NCI-H524 treated with DMSO at 0.1 percent for 48 hours (cell line): ENCODE measurements at regions not wholly inside any gene's neighbourhood (a gene's known extent, or its start where the extent isn't known, plus 50 kb on each side); places are given as distances from the start of the nearest gene placed in this dataset.

Experiments used
- DNase-seq: peaks from one replicate; lab custom pipeline; 2025; lab: John Stamatoyannopoulos, UW

DNA sequence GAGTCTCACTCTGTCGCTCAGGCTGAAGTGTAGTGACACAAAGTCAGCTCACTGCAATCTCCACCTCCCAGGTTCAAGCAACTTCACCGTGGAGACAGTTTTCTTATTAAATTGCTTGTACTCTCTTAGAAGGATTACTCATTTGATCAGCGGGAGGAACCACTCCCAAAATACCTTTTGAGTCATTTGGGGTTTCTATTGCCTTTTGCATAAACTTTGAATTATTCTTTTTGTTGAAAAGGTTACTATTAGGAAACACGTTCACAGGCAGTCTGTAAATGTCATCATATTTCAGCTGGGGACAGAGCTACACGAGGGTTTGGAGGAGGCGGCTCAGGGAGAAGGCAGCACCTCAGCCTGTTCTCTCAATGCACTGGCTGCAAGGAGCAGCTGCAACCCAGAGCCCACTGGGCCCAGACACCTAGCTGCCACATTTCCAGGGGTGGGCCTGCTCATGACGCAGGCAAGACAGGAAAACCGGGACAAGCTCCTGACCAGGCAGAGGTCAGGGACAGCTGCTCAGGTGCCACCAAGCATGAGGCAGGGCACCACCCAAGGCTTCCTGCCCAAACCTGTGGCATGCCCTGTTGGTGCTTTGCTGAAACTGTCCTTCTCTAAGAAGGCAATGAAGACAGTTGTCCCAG lies 205.9 kb downstream of the BMP7 start:
- DNase-seq, result no peak

DNA sequence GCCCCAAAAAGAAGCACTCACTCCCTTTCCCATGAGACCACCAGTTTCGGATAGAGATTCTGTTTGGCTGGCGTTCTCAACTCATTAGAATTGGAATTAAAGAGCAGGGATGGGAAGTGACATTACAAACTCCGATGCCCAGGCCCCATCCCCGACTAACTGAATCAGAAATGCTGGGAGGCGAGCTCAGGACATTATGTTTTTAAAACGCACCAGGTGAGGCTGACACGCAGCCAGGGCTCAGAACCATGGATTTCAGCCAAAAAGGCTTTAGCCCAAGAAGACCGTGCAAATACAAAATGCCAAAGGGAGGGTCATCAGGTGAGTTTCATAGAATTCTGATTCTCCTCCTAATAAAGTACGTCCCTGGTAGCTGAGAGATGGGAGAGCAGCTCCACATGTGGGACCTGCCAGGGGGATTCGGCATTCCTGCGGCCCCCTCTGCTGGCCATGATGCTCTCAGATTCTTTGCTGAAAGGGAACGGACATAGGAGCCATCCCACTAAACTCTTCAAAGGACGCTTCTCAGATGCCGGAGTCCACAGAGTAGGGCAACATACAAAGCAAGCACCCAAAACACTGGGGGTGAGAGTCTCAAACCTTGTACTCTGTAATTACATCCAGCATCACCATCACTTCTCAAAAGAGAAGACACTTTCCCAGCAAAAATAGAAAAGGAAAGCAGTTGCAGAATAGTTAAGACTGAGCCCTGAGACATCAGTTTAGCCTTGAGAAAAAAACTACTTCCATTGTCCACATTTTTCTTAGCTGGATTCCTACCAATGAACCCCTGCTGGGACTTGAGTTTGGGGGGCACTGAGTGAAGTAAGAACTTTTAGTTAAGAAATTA lies 205.2 kb downstream of the BMP7 start:
- DNase-seq, result no peak

DNA sequence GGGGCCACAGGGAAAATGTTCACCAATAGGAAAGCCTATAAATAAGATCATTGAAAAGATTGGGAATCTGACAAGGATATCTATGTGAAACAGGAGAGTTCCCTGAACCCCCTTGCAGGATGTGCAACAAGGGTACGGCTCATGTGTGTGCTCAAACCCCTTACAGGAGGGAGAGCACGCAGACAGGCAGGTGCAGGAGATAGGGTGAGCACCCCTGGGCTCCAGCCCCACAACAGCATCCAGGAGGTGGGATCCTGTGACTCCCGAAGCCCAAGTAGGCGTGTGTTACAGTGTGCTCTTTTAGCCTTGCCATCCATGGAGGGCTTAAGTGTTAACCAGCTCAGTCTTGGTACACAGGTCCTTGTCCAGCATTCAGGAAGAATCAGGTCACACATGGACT lies 204.2 kb downstream of the BMP7 start:
- DNase-seq, result no peak

DNA sequence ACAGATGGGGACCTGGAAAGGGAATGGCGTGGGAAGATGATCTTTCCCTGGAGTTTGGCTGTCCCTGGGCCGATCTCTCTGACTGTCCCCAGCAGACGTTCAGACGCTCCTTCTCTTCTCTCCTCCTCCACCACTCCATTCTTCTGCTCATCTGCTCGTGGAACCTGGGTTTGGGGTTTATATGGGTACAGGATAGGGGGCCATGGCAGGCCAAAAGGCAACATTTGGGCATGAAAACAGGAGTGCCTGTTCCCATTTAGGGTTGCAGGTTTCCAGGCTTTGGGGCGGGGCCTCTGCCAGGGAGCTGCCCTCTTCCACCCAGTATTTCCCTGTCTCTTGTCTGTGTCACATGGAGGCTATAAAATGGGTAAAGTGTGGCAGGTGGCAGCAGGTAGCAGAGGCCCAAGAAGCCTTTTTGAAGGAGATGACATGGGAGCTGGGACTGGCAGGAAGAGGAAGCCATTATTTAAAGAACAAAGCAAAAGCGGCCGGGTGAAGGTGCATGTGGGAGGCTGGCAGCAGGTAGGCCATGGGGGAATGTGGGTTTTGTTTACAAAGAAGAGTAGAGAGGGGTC lies 203.7 kb downstream of the BMP7 start:
- no peak for DNase-seq

DNA sequence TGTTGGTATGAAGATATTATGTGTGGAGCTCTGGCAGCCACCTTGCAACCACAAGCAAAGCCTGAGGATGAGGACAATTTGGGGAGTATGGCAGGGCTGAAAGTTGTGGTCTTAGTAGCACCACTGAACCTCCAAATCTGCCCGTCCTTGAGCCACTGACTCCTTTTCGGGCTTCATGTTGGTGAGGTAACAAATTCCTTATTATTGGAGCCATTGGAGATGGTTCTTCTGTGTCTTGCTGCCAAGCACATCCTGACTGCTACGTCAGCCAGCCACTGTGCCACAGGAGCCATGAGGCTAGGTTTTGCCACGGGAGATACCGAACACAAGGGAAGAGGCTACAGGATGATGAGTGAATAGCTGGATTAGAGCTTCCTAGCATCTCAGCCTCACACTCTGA lies 201.6 kb downstream of the BMP7 start:
- DNase-seq, result no peak

DNA sequence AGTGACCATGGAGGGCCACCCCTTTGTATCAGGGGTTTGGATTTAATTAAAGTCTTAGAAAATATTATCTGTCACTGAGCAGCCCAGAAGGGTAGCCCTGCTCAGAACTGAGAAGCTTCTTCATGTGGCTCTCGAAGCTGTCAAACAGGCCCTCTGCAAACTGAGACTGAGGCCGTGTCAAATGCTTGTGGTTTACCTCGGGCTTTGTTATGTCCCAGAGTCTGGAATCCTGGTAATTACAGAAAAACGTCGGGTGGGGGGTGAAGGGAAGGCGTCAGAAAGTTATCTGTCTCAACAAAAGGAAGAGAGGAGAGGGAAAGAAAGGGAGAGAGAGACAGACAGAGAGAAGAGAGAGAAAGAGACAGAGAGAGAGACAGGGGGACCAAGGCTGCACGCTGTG lies 200.8 kb downstream of the BMP7 start:
- no peak for DNase-seq

DNA sequence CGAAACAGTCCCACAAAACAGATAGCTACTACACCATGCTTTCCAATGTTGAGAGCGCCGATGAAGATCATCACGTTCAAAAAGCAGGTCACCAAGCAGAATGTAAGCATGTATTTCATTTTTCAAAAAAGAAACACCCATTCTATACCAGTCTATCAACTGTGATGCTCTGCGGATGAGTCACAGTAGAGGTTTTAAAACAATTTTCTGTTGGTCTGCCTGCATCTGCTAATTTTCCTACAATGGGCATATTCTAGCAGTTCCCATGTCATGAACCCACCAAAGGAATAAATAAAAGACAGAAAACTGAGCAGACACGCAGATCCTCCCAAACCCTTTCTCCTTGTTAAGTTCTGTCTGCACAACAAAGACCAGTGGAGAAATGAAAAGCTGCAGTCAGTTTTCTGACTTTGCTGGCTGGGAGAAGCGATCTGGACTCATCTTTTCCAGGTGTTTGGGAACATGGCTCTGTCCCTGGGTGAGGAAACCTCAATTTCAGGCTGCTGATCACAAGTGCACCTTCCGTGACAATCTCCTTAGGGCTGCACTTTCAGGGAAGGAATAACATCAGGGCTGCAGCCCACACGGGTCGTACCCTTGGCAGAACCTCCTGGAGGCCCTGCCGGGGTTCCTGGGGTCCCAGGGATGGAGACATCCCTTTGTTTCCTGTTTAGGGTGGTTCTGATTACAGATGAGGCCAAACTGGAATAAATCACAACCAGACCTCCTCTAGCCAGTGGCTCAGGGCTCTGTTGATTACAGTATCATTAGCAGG lies 200.1 kb downstream of the BMP7 start:
- DNase-seq, result no peak

DNA sequence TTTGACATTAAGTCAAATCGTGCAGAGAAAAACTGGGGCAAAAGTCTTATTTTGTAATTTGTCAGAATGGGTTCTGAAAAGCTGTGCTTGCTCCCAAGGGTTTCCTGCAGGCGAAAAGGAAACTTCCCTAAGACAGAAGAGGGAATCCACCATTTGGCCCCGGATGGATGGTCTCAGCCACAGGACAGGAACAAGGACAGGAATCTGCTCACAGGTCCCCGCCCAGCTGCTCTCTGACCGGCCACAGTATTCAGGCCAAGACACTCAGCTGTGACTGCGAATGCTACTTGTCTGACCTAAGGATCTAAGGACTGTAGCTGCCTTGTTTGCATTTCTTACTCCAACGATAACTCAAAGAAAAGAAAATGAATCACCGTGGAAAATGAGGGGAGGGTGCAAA lies 197.0 kb downstream of the BMP7 start:
- no peak for DNase-seq

DNA sequence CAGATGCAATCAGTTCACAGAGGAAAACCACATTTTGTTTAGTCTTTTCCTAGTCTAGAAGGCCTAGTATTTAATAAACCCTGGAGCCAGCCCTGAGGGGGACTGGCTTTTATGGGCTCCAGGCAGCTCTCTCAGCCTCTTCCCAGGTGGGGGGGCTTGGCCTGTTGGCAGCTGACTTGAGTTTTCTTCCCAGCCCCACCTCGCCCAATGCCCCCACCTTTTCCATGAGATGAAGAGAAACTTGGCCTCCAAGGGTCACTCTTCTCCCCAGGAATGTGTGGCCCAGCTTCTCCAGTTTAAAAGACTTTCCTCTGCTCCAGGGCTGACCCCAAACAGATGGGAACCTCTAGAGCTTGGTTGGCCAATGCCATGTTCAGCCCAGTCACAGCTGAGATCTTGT lies 196.1 kb downstream of the BMP7 start:
- no peak for DNase-seq

DNA sequence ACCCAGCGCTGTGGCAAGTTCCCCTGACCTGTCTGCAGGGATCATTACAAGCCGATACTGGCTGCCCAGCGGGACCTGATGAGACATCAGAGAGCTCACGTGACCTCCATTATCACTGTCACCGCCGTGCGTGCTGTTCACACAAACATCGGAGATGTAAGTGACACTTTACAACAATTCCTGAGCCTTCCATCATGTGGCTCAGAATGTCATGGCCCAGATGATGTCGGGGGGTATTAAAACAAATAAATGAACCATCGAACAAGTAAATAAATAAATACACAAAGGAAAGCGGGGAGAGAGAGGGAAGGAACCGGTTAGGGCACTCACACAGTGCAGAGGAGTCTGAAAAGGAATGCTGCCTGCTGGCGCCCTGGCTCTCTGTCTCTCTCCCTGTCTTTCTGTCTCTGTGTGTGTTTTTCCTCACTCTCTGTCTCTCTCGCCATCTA lies 195.1 kb downstream of the BMP7 start:
- no peak for DNase-seq

DNA sequence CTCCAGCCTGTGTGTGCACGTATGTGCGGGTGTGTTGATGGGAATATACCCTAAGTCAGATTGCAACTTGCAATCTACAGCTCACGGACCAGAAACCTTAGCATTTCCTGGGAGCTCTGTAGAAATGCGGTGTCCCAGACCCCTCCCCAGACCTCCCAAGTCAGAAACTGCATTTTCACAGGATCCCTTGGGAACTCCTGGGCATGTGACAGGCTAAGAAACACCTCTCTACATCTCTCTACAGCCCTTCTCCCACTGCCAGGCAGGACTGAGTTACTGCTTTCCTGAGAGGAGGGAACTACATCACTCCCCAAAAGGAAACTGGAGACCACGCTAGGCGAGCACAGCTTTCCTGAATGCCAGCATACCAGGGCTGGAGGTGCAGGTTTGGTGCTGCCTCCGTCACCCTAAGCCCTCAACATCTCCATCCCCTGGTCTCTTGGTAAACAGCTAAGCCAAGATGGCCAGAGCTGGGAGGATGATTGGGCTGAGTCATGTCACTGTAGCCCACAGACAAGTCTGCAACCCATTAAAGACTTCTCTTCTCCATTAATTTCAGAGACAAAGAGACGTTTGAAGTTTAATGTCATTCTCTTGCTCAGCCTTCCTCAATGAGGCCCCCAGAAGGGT lies 194.4 kb downstream of the BMP7 start:
- DNase-seq, result no peak

DNA sequence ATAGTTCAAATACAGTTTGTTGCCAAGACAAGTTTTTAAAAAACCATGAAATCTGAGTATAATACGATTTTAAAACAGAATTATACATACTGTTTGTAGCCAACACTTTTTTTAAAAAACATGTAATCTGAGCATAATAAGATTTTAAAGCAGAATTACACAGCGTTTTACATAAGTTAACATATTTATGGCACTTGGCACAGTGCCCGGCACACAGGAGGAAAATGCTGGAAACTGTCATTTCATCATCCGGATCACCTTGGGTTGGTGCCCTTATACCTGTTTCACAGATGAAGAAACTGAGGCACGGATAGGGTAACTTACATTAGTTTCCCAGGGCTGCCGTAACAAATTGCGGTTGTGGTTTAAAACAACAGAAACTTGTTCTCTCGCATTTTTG lies 193.0 kb downstream of the BMP7 start:
- DNase-seq, result no peak

DNA sequence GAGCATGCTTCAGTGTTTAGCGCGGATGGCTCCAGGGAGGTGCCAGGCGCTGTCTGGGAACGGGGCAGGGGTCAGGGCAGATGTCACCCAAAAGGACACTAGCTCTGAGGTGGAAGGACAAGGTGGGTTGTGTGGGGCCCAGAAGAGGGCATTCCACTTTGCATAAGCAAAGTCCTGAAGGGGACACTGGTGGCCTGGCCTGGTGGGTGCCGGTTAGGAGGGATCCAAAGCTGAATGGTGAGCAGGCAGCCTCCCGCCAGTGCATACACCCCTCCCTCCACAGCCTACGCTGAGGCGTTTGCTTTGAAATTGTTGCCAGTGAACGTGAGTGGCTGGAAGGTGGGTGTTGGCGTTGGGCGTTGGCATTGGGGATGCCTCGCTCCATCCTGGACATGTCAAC lies 192.1 kb downstream of the BMP7 start:
- no peak for DNase-seq

DNA sequence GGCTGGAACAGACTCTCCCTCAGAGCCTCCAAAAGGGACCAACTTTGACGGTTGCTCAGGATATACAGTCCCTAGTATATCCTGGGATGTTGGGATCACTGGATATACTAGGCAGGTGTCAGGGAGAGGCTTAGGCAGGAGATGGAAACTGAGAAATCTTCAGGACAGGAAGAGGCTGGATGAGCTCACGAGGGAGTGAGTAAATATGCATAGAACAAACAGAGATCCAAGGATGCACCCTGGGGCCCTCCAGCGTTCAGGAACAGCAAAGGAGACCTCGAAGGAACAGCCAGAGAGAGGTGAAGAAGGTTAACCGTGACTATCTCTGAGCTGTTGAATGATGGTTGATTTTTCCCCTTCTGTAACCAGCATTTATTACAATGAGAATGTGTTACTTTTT lies 191.3 kb downstream of the BMP7 start:
- DNase-seq, result no peak

DNA sequence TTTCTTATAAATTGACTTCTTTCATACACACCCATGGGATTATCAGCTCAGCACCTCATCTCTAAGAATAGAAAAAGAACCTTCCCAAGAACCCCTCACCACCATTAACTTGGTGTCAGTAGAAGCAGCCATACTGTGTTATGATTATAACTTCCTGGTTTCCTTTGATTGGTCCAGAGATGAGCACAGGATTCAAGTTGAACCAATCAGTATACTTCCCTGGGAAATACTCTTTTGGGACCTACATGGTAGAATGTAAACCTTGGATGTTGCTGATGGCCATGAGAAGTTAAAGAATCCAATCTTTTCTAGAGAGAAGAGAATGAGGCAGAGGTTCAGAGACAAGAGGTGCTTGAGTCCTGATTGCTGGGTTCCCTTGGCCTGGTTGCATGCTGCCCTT lies 190.8 kb downstream of the BMP7 start:
- no peak for DNase-seq

DNA sequence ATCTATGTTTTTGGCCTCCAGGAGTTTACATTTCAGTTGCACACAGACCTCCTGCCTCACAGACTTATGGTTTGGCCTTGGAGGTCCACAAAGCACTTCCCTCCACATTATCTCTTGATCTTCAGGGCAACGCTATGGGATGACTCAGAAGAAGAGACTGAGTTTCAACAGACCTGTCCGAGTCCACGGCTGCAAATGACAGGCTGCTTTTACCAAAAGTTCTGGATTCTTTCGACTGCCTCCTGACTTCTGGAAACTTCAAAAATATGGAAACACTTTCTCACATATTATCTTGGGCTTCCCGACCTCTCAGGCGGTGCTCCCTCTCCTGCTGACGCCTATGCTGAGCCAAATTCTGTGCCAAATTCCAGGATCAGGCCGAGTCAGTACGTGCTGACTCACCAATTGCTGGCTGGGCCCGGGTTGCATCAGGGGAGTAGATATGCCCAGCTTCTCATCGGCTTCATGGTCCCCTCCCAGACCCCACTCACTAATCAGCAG lies 190.2 kb downstream of the BMP7 start:
- no peak for DNase-seq

DNA sequence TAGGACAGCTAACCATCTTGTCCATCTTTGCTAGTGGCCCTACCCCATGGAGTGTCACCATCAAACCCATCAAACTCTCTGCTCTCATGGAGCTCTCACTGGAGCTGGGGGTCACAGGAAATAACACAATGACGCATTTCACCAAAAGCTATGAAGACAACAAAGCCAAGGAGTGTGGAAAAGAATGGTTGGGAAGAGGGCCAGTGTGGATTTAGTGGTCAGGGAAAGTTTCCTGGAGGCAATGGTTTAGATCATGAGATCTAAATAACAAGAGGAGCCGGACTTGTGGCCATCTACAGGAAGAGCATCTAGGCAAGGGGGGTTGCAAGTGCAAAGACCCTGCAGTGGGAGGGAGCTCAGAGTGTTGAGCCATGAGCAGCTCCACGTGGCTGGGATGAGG lies 189.5 kb downstream of the BMP7 start:
- no peak for DNase-seq

DNA sequence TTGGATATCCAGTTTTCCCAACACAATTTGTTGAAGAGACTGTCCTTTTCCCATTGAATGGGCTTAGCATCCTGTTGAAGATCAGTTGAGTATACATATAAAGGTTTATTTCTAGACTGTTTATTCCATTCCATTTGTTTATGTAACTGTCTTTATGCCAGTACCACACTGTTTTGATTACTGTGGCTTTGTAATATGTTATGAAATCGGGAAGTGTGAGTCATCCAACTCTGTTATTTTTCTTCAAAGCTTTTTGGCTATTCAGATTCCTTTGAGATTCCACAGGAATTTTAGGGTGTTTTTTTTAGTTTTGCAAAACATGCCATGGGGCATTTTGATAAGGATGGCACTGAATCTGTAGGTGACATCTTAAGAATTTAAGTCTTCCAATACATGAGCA lies 188.3 kb downstream of the BMP7 start:
- no peak for DNase-seq

DNA sequence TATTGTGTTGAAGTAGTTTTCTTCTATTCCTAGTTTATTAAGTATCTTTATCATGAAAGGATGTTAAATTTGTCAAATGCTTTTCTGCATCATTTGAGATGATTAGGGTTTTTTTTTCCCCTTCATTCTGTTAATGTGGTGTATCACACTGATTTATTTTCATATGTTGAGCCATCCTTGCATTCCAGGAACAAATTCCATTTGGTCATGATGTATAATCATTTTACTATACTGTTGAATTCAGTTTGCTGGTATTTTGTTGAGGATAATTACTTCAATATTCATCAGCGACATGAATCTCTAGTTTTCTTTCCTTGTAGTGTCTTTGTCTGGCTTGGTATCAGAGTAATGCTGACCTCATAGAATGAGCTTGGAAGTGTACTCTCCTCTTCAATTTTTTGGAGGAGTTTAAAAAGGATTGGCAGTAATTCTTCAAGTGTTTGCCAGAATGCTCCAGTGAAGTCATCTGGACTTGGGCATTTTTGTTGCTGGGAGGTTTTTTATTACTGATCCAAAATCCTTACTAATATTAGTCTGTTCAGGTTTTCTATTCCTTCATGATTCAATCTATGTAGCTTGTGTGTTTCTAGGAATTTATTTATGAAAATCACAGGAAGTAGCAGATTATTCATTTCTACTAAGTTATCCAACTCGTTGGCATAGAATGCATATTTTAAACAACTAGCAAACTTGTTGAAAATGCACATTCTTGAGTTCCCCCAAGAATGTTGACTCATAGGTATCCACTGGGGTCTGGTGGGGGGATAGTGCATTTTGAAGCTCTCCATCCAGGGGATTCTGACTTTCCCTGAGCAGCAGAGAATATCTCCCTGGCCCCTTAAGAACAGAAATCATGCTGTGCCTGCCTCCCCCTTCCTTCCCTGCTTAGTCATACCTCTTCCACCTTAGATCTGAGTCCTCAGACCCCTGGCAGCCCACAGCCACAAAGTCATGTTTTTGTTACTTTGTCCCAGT lies 187.1 kb downstream of the BMP7 start:
- no peak for DNase-seq

DNA sequence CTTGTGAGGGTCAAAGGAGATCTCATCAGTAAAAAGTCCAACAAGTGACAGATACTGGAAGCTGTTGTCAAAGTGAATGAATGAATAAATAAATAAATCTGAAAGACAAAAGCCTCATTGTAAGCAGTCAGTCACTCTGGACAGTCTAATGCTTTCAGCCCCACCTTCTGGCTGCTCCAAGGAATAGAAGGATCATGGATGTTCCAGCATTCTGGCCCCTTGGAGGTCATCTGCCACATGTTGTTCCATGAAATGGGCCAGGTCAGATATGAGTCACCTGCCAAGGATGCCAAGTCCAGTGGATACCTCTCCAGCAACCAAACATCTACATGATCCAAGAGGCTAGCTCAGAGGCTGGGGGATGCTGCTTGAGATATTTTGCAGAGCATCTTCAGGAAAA lies 185.6 kb downstream of the BMP7 start:
- no peak for DNase-seq
